Stimulated activated CD8-positive, alpha-beta memory T cell treated with anti-CD3 and anti-CD28 coated beads, Interleukin-15, amount 100 ng/mL, for 48 hours (primary cell): ENCODE measurements at regions not wholly inside any gene's neighbourhood (a gene's known extent, or its start where the extent isn't known, plus 50 kb on each side); places are given as distances from the start of the nearest gene placed in this dataset.
"Not testable (repeated sequence)": the region's sequence is repeated elsewhere in the genome, so short reads cannot be mapped to it uniquely, and the experiment has no call there.

ENCODE experiments used
- DNase-seq, 2 donors: peaks; one replicate each; pipeline ENCODE4 v3.0.0-alpha.2; 2020; ENCODE audit warnings: low read depth in 2 of 2

DNA sequence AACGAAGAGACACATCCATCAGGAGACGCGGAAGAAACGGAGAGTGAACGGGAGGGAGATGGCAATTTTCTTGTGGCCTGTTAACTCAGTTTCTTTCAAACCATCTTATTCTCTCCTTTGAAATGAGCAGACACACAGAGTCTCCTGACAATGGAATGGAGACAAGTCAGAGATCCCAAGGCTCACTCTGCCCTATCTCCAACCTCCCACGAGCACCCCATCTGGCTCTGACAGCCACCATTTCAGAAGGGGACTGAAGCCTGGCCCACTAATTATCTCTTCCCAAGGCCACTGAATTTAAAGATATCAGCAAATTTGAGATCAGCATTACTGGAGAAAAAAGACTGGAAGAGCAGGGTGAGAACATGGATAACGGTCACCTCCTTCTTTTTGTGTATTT lies 215.6 kb downstream of the DHX15 start:
- no peak for DNase-seq

DNA sequence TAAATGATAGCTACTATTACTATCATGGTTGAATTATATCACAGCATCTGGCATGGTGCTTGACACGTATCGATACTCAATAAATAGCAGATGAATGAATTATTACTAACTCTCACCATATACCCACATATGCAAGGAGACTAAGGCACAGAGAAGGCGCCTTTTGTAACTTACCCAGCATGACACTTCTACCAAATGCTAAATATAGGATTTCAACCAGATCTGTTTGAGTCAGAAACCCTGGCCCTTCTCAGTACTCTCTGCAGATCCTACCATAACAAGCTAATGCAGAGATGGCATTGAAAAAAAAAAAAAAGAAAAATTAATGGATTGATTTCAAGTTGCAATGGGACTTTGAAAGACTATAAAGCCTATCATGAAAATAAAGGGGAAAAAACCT lies 219.5 kb downstream of the DHX15 start:
- no peak for DNase-seq

DNA sequence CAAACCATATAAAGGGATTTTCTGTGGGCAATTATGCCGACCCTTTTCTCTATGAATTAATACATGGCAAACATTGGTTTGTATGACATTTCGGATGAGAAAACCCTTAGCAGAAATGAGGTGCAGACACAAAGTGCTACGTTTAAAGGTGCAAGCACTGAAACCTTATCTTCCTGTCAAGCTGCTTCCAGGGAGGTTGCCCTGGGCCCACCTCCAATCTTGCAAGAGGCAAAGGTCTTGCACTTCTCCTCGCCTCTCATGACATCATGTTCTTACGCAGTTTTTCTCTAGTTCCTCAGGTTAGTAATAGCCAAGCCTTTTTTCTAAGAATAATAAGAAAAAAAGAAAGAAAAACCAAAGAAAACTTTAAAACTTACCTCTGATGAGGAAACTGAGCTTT lies 220.1 kb downstream of the DHX15 start:
- DNase-seq, result no peak

DNA sequence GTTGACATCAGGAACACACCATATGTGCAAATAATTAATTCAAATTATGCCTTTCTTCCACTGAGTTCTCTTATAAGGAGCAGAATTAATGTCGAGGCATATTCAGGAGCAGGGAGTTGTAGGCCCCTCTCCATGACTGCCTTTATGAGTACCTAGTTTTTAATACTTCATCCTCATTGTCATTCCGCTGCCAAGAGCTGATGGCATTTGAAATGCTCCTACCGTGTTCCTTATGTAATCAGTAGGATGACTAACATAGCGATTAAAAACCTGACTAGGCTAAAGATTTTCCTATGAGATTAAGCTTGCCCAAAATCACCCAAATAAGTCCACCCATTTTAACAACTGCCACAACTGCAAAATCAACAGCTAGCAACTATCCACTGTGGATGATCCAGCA lies 220.6 kb downstream of the DHX15 start:
- DNase-seq, result no peak

- DNase-seq, result no peak
Measured at GRCh38 chr4:24352112-24352511, 232.2 kb downstream of the DHX15 start.

- DNase-seq, result not testable (repeated sequence)
Measured at GRCh38 chr4:24349168-24349996, 235.0 kb downstream of the DHX15 start.

DNA sequence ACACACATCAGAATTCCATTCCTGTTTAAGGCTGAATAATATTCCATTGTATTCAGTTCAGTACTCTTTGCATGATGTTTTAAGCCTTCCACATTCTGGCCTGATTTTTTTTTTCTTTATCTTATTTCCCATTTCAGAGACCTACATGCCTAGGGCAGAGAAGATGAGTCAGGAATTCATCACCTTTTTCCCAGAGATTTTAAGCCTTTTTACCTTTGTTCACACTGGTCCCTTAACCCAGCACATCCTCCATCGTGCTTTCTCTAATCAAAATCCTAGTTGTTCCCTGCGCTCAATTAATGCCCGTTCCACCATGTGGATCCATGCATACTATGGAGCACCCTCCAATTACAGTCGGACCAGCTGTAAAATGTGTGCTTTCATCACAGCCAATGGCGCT lies 245.1 kb downstream of the DHX15 start:
- no peak for DNase-seq

GRCh38 chr4:24337451-24338190 lies 246.7 kb downstream of the DHX15 start:
- DNase-seq, result no peak

- DNase-seq, result no peak
Measured at GRCh38 chr4:24335616-24336015, 248.7 kb downstream of the DHX15 start.

DNA sequence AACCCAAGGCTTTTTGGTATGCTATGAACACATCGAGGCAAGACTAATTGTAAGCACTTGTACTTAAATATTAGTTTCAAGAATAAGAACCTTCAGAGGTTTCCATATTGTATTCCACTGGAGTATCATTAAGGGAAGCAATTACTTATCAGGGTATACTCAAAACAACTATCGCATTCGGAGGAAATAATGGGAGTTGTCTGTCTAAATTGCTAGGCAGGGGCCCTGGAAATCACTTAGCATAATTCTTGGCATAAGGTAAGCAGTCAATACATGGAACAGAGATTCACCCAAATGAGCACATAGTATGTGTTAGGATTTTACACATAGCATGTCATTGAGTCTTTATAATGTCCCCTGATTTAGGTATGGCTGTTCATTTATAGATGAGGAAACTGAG lies 249.4 kb downstream of the DHX15 start:
- no peak for DNase-seq

DNA sequence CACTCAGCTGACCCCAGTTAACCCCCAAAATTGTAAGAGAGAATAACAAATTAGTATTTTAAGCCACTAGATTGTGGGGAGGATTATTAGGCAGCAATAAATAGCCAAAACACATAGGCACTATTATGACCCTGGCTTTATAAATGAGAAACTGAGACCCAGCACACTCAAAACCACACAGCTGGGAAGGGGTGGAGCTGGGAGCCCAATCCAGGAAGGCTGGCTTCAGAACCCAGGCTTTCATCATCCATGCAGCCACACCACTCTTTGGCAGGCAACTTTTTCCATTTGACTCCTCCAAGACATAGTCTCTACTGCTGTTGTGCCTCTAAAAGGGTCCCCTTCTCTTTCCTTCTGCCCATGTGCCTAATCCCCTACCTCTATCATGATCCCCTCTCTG lies 253.8 kb downstream of the DHX15 start:
- no peak for DNase-seq

DNA sequence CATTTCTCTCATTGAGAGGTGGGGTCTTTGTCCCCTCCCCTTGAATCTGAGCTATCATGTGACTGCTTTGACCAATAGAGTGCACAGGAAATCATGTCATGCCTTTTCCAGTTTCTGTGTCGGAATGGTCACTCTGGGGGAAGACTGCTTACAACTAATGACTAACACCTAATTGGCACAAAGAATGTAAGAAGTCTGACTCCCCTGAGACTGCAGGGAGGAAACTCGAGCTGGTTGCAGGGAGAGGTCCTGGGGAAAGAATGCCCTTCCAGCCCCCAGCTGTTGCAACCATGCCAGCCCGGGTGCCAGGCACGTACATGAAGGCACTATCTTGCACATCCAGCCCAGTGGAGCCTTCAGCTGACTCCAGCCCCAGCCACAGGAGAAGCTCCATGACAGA lies 254.2 kb downstream of the DHX15 start:
- no peak for DNase-seq

DNA sequence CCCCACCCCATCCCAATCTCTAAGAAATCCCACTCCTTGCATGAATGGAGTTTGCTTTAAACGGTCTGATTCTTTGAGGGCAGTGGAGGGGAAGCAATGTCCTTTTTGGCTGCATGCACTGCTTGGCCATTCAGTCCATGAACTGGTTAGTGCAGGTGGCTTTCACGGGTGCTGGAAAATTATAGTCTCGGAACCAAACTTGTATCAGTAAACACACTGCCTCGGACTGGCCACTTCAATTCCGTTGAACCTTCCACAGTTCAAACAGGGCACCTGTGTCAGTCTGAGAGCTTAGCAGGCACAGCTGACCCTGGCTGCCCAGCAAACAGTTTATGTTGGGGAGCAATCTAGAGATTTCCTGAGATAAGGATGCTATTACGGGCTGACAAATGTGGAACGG lies 255.6 kb downstream of the DHX15 start:
- no peak for DNase-seq

GRCh38 chr4:24328310-24328709 lies 256.0 kb downstream of the DHX15 start:
- no peak for DNase-seq

GRCh38 chr4:24322995-24323394 lies 261.4 kb downstream of the DHX15 start:
- no peak for DNase-seq

GRCh38 chr4:24322511-24322910 lies 261.8 kb downstream of the DHX15 start:
- DNase-seq, result no peak

DNA sequence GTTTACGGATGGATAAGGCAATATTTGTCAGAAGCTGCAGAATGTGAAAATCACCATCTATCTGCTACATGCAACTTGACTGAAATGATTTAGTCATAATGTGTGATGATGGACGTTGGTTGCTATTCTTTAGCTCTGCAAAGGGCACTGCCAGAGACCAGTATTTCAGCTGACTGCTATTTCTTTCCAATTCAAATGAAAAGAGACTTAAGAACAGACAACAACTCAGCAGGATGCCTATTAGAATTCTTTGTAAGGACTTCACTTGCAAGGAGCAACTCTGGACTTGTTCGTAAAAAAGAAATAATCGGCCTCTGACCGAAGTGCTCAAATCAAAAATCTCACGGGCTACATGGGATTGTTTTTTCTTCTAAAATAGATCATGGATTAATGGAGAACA lies 262.7 kb downstream of the DHX15 start:
- no peak for DNase-seq

GRCh38 chr4:24321131-24321530 lies 263.2 kb downstream of the DHX15 start:
- no peak for DNase-seq

GRCh38 chr4:24319387-24319786 lies 265.0 kb downstream of the DHX15 start:
- no peak for DNase-seq

- no peak for DNase-seq
Measured at GRCh38 chr4:24315056-24315455, 269.3 kb downstream of the DHX15 start.

DNA sequence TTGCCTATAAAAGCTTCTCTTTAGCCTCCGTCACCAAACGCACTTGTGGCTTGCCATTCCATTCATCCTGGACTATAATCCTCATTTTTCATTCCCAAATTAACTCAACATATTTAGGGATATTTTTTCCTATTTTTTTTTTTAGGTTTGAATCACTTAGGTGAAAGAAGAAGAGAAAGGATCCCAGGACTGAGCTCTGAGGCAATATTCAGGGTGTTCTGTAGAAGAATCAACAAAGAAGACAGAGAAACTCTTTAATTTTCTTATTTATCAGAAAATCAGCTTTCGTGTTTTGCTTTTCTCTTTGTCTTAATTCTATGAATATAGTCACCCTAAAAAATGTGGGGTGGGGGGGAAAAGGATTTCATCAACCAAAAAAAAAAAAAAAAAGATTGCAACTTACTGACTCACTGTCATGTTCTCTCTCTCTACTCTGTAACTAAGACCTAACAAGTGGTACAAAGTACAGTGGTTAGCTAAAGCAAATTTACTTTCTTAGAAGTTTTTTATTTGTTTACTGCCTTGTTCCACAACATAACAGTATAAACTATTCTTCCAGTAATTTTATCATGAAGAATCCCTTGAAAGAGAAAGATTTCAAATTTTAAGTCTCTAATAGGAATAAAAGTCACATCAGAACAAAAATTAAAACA lies 272.0 kb downstream of the DHX15 start:
- no peak for DNase-seq

DNA sequence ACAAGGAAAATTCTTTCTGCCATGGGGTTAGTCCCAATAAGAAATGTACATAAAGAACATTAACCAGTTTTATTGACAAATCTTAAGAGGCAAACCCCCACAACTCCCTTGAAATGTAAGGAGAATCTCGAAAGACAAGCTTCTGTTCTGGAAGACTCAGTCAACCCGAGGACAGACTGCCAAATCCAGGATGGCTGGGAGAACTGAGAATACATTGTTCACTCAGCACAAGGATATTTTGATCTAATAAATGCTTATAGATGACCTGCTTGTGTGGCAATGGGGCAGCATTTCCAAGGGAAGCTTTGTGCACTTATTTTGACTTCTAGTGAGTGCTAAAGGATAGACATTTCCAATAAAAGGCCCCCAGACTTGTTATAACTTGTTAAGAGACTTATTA lies 280.4 kb downstream of the DHX15 start:
- no peak for DNase-seq

DNA sequence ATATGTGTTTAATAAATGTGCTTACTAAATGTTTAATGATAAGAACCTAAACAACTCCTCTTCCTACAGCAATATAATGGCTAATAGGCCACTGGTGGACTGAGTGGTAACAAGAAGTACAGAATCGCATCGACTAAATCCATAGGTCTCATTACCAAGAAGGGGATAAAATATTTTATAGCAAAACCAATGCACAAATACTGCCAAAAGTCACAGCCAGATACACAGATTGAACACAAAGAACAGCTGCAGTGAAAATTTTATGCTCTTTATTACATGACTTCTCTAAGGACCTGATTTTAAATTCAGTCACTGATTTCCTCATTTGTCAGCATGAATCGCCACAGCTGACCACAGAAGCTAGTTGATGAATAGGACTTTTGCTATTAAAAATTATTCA lies 285.4 kb downstream of the DHX15 start:
- DNase-seq, result no peak
